IMR-90 (cell line): ENCODE measurements at regions not wholly inside any gene's neighbourhood (a gene's known extent, or its start where the extent isn't known, plus 50 kb on each side); places are given as distances from the start of the nearest gene placed in this dataset.

Source experiments
- BHLHE40 ChIP-seq: fragments of 150-350 bp; IDR thresholded peaks from 2 replicates; pipeline ENCODE4 v1.6.1; 2016; ENCODE audit warnings: mild to moderate bottlenecking, low read depth, low read length
- CEBPB ChIP-seq: IDR thresholded peaks from 2 replicates; pipeline ENCODE4 v1.6.1; 2012; ENCODE audit warnings: low read depth, low read length, improper control_type of control experiment
- CHD1 ChIP-seq: IDR thresholded peaks from 2 replicates; pipeline ENCODE4 v1.6.1; 2012; ENCODE audit warnings: low read depth, low read length, improper control_type of control experiment
- FOS ChIP-seq: fragments of 150-350 bp; IDR thresholded peaks from 2 replicates; pipeline ENCODE4 v1.6.1; 2016; ENCODE audit warnings: low read depth, low read length
- MXI1 ChIP-seq: IDR thresholded peaks from 2 replicates; pipeline ENCODE4 v1.6.1; 2012; ENCODE audit warnings: low read depth, mild to moderate bottlenecking, low read length, moderate library complexity, borderline replicate concordance
- POLR2A ChIP-seq: IDR thresholded peaks from 2 replicates; pipeline ENCODE4 v1.6.1; 2012; ENCODE audit warnings: mild to moderate bottlenecking, low read depth, low read length
- RAD21 ChIP-seq: IDR thresholded peaks from 2 replicates; pipeline ENCODE4 v1.6.1; 2012; ENCODE audit warnings: low read length, improper control_type of control experiment
- RCOR1 ChIP-seq: IDR thresholded peaks from 2 replicates; pipeline ENCODE4 v1.6.1; 2012; ENCODE audit warnings: mild to moderate bottlenecking, low read length, improper control_type of control experiment; ENCODE audit not compliant: insufficient replicate concordance
- RFX5 ChIP-seq: IDR thresholded peaks from 2 replicates; pipeline ENCODE4 v1.8.0; 2012; ENCODE audit warnings: low read depth, mild to moderate bottlenecking, low read length, moderate library complexity
- SMC3 ChIP-seq: fragments of 150-350 bp; IDR thresholded peaks from 2 replicates; pipeline ENCODE4 v1.6.1; 2016; ENCODE audit warnings: low read depth, mild to moderate bottlenecking, antibody characterized with exemption, low read length, moderate library complexity
- TF ChIP-seq, protein P1 (sequence below): fragments of 150-350 bp; IDR thresholded peaks from 2 replicates; pipeline ENCODE4 v1.6.1; 2017; ENCODE audit warnings: mild to moderate bottlenecking, antibody characterized with exemption, low read length, low read depth
- TF ChIP-seq, protein P2 (sequence below): conservative IDR thresholded peaks from 2 replicates; pipeline ENCODE4 v1.5.1; 2012; ENCODE audit warnings: mild to moderate bottlenecking, low read depth, low read length, improper control_type of control experiment

DNA sequence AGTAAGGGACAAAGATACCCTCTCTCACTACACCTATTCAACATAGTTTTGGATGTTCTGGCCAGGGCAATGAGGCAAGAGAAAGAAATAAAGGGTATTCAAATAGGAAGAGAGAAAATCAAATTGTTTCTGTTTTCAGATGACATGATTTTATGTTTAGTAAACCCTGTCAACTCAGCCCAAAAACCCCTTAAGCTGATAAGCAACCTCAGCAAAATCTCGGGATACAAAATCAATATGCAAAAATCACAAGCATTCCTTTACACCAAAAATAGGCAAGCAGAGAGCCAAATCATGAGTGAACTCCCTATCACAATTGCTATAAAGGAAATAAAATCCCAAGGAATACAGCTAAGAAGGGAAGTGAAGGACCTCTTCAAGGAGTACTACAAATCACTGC, 1130.7 kb upstream of the PIK3C3 start:
- TF ChIP-seq, protein P1, sequence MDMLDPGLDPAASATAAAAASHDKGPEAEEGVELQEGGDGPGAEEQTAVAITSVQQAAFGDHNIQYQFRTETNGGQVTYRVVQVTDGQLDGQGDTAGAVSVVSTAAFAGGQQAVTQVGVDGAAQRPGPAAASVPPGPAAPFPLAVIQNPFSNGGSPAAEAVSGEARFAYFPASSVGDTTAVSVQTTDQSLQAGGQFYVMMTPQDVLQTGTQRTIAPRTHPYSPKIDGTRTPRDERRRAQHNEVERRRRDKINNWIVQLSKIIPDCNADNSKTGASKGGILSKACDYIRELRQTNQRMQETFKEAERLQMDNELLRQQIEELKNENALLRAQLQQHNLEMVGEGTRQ: no peak
- no peak for TF ChIP-seq RCOR1
- TF ChIP-seq, protein P2, sequence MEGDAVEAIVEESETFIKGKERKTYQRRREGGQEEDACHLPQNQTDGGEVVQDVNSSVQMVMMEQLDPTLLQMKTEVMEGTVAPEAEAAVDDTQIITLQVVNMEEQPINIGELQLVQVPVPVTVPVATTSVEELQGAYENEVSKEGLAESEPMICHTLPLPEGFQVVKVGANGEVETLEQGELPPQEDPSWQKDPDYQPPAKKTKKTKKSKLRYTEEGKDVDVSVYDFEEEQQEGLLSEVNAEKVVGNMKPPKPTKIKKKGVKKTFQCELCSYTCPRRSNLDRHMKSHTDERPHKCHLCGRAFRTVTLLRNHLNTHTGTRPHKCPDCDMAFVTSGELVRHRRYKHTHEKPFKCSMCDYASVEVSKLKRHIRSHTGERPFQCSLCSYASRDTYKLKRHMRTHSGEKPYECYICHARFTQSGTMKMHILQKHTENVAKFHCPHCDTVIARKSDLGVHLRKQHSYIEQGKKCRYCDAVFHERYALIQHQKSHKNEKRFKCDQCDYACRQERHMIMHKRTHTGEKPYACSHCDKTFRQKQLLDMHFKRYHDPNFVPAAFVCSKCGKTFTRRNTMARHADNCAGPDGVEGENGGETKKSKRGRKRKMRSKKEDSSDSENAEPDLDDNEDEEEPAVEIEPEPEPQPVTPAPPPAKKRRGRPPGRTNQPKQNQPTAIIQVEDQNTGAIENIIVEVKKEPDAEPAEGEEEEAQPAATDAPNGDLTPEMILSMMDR: no peak
- no peak for TF ChIP-seq POLR2A
- no peak for TF ChIP-seq RAD21
- TF ChIP-seq SMC3: no peak
- TF ChIP-seq CEBPB: no peak
- no peak for TF ChIP-seq CHD1
- no peak for TF ChIP-seq BHLHE40
- no peak for TF ChIP-seq RFX5
- TF ChIP-seq FOS: no peak
- no peak for TF ChIP-seq MXI1
